Omental fat pad (tissue), 3 donors: ENCODE measurements at regions not wholly inside any gene's neighbourhood (a gene's known extent, or its start where the extent isn't known, plus 50 kb on each side); places are given as distances from the start of the nearest gene placed in this dataset.

Experiments used
- ATAC-seq: fragments of 150-250 bp; one replicate; pipeline ENCODE4 v1.9.1; 2016; ENCODE audit warnings: mild to moderate bottlenecking, moderate library complexity; ENCODE audit not compliant: low FRiP score
- DNase-seq: peaks from one replicate; pipeline ENCODE4 v3.0.0-alpha.2; 2019; ENCODE audit warnings: low spot score
- CTCF ChIP-seq, 3 donors: fragments of 450-650 bp; IDR thresholded peaks; one replicate each; pipeline ENCODE4 v1.5.1; 2016 to 2017; ENCODE audit warnings: antibody characterized with exemption in 3 of 3, mild to moderate bottlenecking in 3 of 3, moderate library complexity in 2 of 3

DNA sequence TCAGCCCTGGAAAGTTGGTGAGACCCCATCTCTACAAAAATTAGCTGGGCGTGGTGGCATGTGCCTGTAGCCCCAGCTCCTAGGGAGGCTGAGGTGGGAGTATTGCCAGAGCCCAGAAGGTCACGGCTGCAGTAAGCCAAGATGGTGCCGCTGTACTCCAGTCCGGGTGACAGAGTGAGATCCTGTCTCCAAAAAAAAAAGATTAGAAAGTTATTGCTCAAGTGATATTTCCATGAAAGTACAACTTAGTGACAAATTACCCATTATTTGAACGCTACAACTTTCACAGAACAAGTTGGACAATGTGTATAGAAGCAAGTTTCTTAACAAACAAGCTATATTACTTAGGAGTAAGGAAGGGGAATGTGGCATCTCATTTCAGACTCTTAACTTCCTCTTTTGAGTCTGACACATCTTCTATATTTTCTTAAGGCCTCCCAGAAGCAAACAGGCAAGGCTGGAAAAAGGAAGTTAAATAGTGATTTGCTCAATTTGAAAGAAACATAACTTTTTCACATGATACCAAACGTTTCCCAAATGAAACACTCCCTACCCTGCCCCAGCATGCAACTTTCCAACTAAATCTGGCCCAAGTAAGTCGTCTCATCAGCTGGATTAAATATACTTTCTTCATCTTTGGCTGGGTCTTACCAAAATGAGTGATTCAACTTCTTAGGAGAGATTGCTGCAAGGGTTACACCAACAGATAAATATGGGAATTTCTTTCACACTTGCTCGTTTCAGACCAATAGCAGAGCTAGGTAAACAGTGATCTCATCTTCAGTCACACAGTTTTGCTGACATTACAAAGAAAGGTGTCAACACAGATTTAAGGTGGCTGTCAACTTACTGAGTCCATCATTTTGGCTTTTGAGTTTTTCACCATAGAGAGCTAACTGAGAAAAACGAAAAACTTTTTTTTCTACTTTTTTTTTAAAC is 66.3 kb upstream of the KLF6 start:
- DNase-seq = no peak
- TF ChIP-seq CTCF (IDR thresholded peaks at IDR 0.05) = no peak
- peak; percentile 72 for ATAC-seq

DNA sequence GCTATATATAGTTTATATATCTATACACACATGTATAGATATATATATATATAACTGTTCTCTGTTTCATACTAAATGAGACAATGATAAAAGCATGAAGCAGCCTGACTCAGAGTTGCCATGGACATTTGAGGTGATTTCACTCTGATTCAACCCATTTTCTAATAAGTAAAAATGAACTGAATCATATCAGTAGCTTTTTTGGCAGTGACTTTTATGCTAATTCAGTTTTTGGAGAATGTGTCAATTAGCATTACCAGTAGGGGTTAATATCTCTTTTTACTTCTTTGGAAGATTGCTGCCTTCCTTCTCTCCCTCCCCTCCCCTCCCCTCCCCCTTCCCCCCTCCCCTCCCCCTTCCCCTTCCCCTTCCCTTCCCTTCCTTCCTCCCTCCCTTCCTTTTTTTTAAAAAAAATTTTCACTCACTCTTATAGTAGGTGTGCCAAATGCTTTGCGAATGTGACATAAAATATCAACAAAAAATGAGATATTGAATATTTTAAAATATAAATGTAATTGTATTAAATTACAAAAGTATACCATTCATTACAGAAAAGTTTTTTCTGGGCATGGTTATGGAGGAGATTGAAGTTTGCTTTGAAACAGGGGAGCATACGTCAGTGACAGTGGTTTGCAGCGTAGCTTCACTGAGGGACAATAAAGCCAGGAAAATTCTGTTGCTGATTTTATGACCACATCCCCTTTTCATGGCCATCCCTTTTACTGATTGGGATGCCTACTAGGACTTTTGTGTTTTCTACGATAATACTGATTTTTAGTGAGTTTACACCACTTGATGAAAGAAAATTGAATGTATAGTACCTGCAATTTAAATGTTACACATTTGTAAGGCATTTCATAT is 64.0 kb upstream of the KLF6 start:
- DNase-seq = no peak
- ATAC-seq = no peak
- TF ChIP-seq CTCF (IDR thresholded peaks at IDR 0.05) = no peak

GRCh38 chr10:3848005-3848774 is 63.2 kb upstream of the KLF6 start:
- no peak for TF ChIP-seq CTCF (IDR thresholded peaks at IDR 0.05)
- ATAC-seq = no peak
- DNase-seq = no peak

GRCh38 chr10:3846736-3847135 is 61.7 kb upstream of the KLF6 start:
- ATAC-seq = no peak

GRCh38 chr10:3844491-3845025 is 59.5 kb upstream of the KLF6 start:
- DNase-seq (no peak), ATAC-seq (no peak)
- no peak for TF ChIP-seq CTCF (IDR thresholded peaks at IDR 0.05)

More at GRCh38 chr10:3846736-3847135, 61.7 kb upstream of the KLF6 start:
- TF ChIP-seq CTCF (IDR thresholded peaks at IDR 0.05) = no peak
- no peak for DNase-seq
